ENCODE measurements at regions not wholly inside any gene's neighbourhood (a gene's known extent, or its start where the extent isn't known, plus 50 kb on each side); places are given as distances from the start of the nearest gene placed in this dataset.
"Not testable (repeated sequence)": the region's sequence is repeated elsewhere in the genome, so short reads cannot be mapped to it uniquely, and the experiment has no call there.

DNA sequence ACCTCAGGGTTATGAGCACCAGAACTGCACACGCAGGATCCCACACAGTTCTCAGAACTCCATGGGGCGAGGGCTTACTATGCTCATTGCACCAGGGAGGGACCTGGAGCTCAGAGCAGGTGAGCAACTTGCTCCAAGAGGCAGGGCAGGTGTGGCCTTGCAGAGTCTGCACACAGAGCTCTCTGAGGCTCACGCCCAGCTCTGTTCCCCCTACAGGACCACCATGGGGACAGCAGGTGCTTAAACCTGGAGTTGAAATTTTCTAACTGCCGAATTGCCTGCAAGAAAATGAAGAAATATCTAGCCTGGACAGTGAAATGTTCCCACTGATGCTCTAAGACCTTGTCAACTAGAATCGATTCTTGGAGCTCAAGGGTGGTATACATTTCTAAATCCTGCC is 49.9 kb upstream of the MSMB start:
- DNase-seq: not testable (repeated sequence)

DNA sequence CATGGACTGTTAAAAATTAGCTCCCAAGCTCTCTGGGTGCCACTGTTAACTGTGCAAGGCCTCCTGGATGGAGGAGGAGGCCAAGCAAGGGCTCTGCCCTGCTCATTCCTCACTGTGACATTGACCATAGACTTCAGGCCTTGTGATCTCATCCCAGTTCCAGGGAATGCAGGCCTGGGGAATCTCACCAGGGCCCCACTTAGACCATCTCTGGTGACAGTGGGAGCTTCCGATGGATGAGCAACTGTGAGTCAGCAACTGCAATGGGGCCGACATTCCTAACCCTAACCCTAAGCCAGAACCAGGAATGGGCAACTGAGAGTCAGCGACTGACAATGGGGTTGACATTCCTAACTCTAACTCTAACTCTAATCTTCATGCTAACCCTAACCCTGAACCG is 50.4 kb upstream of the MSMB start:
- no peak for DNase-seq

DNA sequence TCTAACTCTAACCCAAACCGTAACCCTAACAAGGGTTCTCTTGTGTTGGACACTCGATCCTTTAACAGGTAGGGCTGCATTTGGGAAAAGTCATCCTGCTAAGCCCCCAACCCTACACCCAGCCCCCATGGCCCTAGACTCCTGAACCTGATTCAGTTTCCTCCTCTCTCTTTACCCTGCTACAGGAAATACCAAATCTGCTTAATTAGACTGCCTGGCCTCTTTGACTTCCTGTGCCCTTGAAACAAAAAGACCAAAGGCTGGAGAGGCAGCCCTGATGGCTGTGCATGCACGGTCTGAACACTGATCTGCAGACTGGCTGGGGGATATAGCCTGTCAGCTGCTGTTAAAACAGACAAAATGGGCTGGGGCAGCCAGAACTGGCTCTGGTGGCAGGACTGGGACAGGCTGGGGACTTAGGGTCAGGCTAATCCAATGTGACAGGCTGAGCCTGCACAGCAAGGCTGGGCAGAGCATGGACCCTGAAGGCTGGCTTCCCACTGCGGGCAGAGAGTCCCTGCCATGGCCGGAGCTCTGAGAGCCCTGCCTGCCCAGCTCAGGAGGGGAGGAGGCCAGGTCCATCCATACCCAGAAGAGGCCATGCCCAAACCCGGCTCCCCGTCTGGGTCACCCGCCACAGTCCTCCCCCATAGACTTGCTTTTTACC is 51.0 kb upstream of the MSMB start:
- no peak for DNase-seq

DNA sequence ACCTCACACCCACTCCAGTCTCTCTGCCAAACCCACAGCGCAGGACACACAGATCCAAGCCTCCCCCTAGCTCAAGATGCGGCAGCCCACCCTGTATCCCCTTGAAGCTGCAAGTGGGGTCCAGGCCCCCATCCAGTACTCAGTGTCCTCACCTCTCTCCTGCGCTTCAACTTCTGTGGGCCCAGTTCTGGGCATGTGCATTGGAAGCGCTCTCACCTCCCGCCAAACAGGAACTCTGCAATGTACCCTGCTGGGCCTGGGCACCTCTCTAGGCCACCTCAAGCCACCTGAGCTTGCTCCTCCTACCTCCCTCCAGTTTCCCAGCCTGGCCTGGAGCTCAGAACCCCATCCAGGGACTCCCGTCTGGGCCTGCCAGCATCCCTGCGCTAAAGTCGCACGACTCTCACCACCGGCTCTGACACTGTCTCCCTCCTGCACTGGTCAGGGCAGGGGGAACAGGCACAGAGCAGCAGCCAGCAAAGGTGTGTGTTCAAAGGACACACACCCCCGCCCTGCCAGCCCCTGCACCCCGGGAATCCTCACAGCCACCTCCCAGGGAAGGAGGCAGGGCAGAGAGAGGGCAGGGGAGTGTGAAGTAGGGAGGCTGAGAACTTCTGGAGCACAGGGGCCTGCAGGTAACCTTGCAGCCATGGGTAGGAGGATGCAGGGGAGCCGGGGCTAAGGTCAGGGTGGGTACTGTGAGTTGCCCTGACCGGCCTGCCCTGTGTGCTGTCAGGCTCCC is 51.7 kb upstream of the MSMB start:
- no peak for DNase-seq

DNA sequence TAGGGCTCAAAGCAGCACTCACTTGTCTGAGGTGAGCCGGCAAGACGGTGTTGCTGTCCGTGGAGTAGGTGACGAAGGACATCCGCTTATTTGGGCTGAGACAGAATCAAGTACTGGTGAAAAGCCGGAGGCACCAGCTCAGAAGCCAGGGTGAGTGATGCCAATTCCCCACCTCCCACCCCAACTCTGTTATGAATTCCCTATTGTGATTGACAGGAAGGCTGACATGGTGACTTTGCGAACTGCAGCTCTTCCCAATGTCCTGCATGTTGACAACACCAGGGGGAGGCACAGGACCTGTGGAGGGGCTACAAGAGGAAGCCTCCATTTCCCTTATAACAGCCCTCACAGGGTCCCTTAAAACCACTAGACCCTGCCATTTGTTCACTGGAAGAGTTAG is 52.3 kb upstream of the MSMB start:
- no peak for DNase-seq

DNA sequence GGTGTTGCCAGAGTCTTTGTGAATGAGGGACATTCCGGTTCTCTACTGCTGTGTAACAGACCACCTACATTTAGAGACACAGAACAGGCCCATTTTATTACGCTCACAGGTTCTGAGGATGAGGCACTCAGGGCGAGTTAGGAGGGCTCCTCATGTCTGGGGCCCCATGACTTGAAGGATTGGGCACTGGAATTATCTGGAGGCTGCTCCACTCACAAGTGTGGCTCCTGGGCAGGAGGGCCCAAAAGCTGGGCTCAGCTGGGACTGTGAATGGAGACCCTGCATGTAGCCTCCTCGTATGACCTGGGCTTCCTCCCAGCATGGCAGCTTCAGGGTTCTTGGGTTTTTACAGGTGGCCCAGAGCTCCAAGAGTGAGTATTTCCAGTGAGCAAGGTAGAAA is 52.9 kb upstream of the MSMB start:
- DNase-seq: not testable (repeated sequence)

DNA sequence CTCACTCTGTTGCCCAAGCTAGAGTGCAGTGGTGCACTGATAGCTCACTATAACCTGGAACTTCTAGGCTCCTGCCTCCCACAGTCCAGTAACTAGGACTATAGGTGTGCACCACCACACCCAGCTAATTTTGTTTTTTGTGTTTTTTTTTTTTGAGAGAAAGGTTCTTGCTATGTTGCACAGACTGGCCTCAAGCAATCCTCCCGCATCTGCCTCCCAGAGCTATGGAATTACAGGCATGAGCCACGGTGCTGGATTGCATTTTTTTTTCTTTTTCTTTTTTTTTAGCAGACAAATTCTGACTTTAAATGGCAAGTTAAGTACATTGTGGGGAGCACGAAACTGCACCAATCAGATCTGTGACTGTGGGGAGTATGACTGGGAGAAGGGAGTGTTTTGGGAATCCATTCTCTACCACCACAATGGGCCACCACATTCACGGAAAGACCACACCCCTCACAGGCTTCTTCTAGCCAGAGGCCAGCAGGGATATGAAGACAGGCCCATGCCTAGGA is 58.1 kb upstream of the MSMB start:
- no peak for DNase-seq

DNA sequence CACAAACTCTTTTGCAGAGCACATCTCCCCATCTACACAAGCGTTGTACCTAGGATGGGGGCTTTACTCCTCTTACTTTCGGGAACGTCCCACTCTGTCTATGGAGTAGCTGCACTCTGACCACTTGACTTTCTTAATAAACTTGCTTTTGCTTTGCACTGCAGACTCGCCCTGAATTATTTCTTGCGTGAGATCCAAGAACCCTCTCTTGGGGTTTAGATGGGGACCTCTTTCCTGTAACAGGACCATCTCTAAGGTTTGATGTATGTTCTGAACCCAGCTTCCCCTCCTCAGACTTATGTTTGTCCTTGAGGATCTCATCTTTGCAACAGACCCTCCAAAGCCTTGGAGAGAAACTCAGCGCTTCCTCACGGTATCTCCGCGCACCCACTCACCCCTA is 59.3 kb upstream of the MSMB start:
- not testable (repeated sequence) for DNase-seq

DNA sequence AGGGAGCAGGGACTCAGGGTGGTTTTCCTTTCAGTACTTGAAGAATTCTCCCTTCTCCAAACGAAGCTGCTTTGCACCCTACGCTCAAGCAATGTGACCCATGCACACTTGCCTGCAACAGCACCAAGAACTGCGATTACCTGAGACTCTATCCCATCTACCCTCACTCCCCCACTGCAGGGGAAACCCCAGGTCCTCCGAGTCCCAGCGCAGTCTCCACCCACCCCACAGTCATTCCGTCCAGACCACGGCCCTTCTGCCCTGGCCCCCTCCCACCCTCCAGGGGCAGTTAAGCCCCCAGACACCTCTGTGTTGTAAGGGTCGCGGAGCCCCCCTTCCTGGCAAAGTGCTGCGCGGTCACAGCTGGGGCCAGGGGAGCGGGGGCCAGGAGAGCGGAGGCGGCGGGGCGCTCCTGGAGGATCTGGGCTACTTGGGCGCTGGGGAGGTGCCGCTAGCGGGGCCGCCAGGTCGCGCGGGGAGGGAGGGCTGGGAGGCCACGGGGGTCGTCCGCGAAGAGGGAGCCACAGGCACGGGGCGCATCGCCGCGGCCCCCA is 59.9 kb upstream of the MSMB start:
- not testable (repeated sequence) for DNase-seq

DNA sequence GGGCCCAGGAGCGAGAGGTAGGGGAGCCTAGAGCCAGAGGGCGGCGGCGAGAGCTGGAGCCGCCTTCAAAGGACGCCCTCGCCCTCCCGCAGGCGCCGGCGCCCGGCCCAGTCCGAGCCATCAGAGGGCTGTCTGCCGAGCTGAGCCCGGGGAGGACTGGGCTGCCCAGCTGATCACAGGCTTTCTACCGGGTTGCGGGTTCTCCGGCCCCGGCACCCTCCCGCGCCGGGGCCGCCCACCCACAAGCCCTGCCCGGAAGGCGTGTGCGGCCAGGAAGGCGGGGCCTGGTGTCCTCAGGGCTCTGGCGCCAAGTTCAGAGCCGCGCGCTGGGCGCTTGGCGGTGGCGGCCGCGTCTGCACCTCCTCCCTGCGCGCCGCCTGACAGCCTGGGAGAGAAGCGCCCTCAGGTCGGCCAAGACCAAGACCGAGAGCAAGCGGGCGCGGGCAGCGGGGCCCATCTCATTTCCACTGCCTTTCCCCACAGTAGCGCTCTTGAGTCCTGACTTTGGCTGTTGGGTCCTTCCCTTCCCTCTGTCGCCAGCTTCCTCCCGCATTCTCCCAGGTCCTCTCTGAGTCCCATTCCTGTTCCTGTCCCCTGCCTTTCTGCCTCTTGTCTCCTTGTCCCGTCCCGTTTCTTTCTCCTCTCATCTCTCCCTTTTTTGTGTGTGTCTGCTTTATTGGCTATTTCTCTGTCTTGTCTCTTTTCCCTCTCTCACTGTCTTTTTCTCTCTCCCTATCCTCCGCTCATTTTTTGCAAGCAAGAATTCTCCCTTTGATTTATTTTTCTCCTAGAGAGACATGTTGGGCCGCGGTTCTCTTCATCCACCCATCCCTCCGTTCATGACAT is 60.6 kb upstream of the MSMB start:
- peak; percentile 39 for DNase-seq

DNA sequence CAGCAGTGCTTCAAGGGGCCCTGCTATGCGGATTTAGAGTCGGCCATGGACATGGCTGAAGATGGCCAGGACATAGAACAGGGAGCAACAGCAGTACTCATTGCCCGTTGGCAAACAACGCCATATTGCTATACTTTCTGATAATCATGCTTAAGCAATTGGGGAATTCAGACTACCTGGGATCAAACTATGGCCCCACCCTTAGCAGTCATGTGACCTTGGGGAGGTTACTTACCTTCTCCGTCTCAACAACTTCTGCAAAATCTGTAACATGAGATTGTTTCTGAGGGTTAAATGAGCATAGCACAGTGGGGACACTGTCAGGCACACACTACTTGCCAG is 62.1 kb upstream of the MSMB start:
- not testable (repeated sequence) for DNase-seq

DNA sequence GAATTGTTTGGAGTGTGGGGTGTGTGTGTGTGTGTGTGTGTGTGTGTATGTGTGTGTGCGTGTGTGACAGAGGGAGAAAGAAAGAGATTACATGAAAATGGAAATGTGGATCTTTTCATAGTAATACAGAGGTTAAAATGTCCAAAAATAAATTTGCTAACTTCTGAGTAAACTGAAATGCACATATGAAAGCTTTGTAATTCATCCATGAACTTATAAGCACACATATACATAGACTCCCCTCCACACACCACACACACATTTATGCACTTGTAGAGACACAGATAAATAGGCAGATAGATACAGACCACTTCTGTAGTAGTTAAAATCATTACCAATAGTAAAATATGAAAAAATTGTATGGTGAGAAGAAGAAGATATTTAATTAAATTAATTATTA is 108.2 kb upstream of the MSMB start:
- DNase-seq: not testable (repeated sequence)

DNA sequence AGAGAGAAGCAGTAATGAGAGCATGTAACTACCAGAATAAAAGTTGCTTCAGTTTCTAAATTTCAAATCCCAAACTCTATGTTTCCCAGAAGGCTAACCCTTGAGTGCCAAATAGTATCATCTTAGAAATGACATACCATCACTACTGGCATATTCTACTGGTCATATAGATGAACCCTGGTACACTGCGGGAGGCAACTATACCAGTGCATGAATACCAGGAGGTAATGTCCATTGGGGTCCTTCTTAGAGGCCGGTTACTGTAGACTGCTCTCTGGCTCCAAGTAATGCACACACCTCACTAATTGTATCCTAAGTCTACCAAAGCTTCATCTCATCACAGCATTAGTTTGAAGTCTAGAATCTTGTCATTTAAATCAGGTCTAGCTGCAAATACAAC is 108.6 kb upstream of the MSMB start:
- DNase-seq: not testable (repeated sequence)

DNA sequence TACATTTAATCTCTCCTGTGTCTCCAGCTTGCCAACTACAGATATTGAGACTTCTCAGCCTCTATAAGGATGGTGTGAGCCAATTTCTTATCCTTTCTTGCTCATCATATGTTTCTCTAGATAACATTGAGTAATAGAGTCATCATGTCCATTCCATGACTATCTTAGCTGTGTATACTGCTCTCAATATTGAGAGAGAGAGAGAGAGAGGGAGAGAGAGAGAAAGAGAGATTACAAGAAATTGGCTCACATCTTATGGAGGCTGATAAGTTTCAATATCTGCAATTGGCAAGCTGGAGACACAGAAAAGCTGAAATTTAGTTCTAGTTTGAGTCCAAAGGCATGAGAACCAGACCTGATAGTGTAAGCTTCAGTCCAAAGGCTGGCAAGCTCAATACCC is 110.8 kb upstream of the MSMB start:
- DNase-seq: not testable (repeated sequence)

DNA sequence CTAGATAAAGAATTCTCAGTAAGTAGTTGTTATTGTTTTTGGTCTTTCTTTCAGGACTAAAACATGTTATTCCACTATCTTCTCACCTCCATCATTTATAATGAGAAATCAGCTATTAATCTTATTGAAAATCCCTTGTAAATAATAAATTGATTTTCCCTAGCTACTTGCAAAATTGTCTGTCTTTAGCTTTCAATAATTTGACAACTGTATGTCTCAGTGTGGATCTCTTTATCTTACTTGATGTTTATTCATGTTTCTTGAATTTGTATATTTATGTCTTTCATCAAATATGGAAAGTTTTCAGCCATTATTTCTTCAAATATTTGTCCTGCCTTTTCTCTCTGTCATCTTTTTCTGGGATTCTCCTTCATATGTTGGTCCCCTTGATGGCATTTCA is 117.1 kb upstream of the ANTXRL start:
- no peak for DNase-seq

DNA sequence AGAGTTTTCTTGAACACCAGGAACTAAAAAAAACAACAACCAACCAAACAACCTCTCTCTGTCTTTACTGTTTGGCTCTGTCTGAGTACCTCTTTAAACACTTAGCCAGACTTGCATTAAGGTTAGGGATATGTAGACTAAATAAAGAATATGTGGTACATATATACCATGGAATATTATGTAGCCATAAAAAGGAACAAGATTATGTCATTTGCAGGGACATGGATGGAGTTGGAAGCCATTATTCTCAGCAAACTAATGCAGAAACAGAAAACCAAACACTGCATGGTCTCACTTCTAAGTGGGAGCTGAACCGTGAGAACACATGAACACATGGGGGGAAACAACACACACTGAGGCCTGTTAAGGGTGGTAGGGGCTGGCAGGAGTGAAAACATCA is 116.0 kb upstream of the ANTXRL start:
- no peak for DNase-seq

DNA sequence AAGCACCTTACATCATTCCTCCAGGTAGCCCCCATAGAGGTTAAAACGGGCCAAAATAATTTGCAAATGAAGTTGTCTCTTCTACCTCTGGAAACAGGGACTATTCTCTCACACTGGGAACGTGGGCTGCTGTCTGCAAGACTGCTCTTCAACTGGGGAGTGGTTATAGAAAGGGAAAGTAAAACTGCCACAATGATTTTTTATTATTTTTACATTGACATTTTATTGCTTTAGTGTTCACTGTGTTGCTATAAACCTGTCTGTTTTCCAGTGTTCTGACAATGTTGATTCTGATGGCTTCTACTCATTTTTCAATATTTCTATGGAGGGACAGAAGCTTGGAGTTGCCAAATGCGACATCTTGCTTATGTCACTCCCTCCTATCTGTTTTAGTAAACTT is 115.1 kb upstream of the ANTXRL start:
- no peak for DNase-seq

DNA sequence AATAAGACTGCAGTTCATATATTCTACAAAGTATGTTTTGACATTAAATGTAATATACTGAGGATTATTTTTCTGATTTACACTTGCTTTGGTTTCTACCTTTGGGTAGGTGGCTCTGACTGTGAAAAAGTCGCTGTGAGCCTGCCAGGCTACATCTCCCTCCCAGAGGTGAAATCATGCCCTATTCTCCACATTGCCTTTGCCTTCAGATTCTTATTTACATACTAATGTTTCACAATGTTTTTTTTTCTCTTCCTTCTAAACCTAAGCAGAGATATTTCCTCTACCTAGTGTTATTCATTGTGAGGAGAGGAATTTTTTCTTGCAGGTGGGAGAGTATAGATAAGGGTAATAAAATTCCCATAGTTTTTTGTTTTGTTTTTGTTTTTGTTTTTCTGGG is 111.5 kb upstream of the ANTXRL start:
- DNase-seq: no peak

DNA sequence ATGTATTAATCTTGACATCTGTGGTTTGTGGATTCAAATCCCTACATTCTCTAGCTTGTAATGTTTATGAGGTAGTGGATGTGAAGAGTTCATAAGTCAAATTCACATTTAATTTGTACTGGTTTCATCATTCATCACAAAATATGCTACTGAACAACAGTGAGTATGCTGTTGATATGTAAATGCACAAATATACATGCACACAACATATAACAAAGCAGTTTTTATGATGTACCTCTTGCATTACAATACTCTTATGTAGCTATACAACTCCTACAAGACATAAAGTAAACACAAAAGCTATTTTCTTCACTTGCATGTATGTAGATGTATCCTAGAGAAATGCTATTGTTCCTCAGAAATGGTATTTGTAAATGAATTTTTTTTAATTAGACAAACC is 111.0 kb upstream of the ANTXRL start:
- DNase-seq: no peak

DNA sequence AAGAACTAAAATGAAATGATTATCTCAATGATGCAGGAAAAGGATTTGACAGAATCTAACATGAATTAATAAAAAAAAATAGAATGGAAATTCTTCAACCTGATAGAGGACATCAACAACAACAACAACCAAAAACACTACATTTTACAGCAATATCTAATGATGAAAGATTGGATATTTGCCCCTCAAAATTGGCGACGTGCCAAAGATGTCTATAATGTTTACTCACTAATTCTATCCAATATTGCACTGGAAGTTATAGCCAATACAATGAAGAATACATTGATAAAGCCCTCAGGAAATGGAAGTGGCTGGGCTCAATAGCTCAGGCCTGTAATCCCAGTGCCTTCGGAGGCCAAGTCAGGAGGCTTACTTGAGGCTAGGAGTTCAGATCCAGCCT is 99.4 kb upstream of the ANTXRL start:
- DNase-seq: not testable (repeated sequence)

DNA sequence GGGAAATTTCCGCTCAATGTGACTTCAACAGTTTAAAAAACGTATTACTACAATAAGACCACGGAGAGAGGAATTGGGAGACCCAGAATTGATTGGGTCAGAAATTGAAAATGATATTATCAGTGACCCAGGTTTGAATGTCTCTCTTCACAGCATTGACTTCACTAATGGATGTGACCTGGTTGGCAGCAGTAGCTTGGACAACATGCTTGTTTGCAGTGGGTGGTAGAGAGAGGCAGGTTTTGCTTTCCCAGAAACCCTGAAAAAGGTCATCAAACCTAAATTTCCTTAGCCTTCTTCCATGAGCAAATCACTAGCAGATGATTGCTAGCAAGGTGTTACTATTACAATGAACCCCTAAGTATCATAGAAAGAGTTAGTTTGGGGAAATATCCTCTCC is 89.7 kb upstream of the ANTXRL start:
- no peak for DNase-seq

DNA sequence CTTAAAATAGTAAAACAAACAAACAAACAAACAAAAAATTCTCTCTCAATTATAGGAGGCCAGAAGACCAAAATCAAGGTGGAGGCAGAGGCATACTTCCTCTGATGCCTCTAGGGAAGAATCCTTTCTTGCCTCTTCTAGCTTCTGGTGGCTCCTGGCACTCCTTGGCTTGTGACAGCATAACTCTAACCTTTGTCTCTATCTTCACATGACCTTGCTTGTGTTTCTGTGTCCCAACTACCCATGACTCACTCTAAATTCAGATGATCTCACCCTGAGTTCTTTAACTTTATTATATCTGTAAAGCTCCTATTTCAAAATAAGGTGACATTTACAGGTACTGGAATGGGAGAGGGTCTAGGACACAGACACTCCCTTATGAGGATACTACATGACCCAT is 88.3 kb upstream of the ANTXRL start:
- DNase-seq: no peak

DNA sequence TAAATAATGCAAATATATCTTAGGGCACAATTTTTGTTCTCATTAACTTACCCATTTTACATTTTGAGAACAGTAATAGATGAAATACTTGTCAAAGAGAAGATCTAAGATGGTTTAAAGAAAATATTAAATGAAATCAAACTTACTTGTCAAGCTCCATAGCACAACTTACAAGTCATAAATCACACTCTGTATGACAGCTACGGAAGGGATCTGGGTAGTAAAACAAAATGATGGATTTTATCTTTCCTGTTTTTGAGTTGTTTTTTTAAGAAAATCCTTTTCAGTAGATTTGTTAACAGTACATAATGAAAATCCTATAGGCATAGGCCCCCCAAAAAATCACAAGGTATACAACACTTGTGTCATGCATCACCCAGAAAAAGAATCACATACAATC is 84.4 kb upstream of the ANTXRL start:
- not testable (repeated sequence) for DNase-seq

Measured in NCI-H345 (cell line).